Midbrain (tissue), 1 donor: ENCODE measurements at regions not wholly inside any gene's neighbourhood (a gene's known extent, or its start where the extent isn't known, plus 50 kb on each side); places are given as distances from the start of the nearest gene placed in this dataset.
"Not testable (repeated sequence)": the region's sequence is repeated elsewhere in the genome, so short reads cannot be mapped to it uniquely, and the experiment has no call there.

Experiments used
- DNase-seq: peaks from one replicate; lab custom pipeline; 2025; lab: John Stamatoyannopoulos, UW

- DNase-seq, result not testable (repeated sequence)
These were observed 1048.4 kb downstream of the PRIM2 start for GRCh38 chr6:58365856-58366255.

GRCh38 chr6:58406659-58407058 lies 1089.2 kb downstream of the PRIM2 start:
- DNase-seq, result not testable (repeated sequence)

DNA sequence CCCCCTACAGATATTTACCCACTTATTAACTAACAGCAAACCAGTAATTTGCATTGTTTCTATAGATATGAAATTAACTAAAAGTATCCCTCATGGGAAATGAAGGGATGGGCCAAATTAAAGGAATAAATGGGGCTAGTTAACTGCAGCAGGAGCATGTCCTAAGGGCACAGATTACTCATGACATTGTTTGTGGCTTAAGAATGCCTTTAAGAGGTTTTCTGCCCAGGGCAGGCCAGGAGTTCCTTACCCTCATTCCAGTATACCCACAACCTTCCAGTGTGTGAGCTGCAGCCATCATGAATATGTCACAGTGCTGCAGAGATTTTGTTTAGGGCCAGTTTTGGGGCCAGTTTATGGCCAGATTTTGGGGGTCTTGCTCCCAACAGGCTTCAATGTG lies 1101.9 kb downstream of the PRIM2 start:
- DNase-seq, result no peak
